Neural progenitor cell (in vitro differentiated cells): ENCODE measurements at regions not wholly inside any gene's neighbourhood (a gene's known extent, or its start where the extent isn't known, plus 50 kb on each side); places are given as distances from the start of the nearest gene placed in this dataset.

Experiments
- DNase-seq: peaks from one replicate; pipeline ENCODE4 v3.0.0-alpha.2; 2016; ENCODE audit warnings: low spot score
- H2AFZ ChIP-seq: fragments of 200-600 bp; sonication (generic); replicated peaks from 2 replicates; pipeline ENCODE4 v1.6.1; 2016; ENCODE audit warnings: antibody characterized with exemption
- H3F3A ChIP-seq: fragments of 200-600 bp; sonication (generic); 2 replicates; pipeline ENCODE4 v1.6.1; 2016; ENCODE audit warnings: antibody characterized with exemption, low read depth
- H3K27ac ChIP-seq: fragments of 200-600 bp; sonication (generic); 2 replicates; pipeline ENCODE4 v1.5.1; 2016; ENCODE audit warnings: mild to moderate bottlenecking
- H3K27me3 ChIP-seq: fragments of 200-600 bp; sonication (generic); 2 replicates; pipeline ENCODE4 v1.6.1; 2016; ENCODE audit warnings: mild to moderate bottlenecking, moderate library complexity
- H3K36me3 ChIP-seq: fragments of 200-600 bp; sonication (generic); 2 replicates; pipeline ENCODE4 v1.5.1; 2016
- H3K4me1 ChIP-seq: fragments of 200-600 bp; sonication (generic); 2 replicates; pipeline ENCODE4 v1.6.1; 2016; ENCODE audit warnings: mixed run types
- H3K4me2 ChIP-seq: fragments of 200-600 bp; sonication (generic); 2 replicates; pipeline ENCODE4 v1.6.1; 2016
- H3K4me3 ChIP-seq: fragments of 200-600 bp; sonication (generic); 2 replicates; pipeline ENCODE4 v1.5.1; 2016
- H3K79me2 ChIP-seq: fragments of 200-600 bp; sonication (generic); 2 replicates; pipeline ENCODE4 v1.6.1; 2016; ENCODE audit warnings: low read depth
- H3K9ac ChIP-seq: fragments of 200-600 bp; sonication (generic); 2 replicates; pipeline ENCODE4 v1.6.1; 2016
- H3K9me3 ChIP-seq: fragments of 200-600 bp; sonication (generic); 2 replicates; pipeline ENCODE4 v1.5.1; 2016; ENCODE audit warnings: low read depth
- H4K20me1 ChIP-seq: fragments of 200-600 bp; sonication (generic); 2 replicates; pipeline ENCODE4 v1.6.1; 2016; ENCODE audit warnings: low read depth
- H3K27ac Mint-ChIP-seq: 3 replicates; pipeline ENCODE4 v1.8.0; 2021; ENCODE audit warnings: mixed read lengths
- H3K27me3 Mint-ChIP-seq: 2 replicates; pipeline ENCODE4 v1.8.0; 2022; ENCODE audit warnings: low read depth, mild to moderate bottlenecking, inconsistent platforms, moderate library complexity, mixed read lengths; ENCODE audit not compliant: insufficient read depth
- H3K36me3 Mint-ChIP-seq: 3 replicates; pipeline ENCODE4 v1.8.0; 2021; ENCODE audit warnings: mixed read lengths
- H3K4me1 Mint-ChIP-seq: 3 replicates; pipeline ENCODE4 v1.8.0; 2021; ENCODE audit warnings: mixed read lengths
- H3K4me3 Mint-ChIP-seq: 3 replicates; pipeline ENCODE4 v1.8.0; 2021; ENCODE audit warnings: mild to moderate bottlenecking, moderate library complexity, mixed read lengths
- H3K9me3 Mint-ChIP-seq: 3 replicates; pipeline ENCODE4 v1.8.0; 2020; ENCODE audit warnings: mixed read lengths
- CTCF ChIP-seq: fragments of 200-600 bp; sonication (generic); IDR thresholded peaks from 2 replicates; pipeline ENCODE4 v1.5.1; 2017; ENCODE audit warnings: antibody characterized with exemption, mild to moderate bottlenecking
- EZH2 ChIP-seq: fragments of 200-600 bp; sonication (generic); IDR thresholded peaks from 2 replicates; pipeline ENCODE4 v1.6.1; 2017; ENCODE audit warnings: antibody characterized with exemption, mild to moderate bottlenecking, moderate library complexity
- EZH2phosphoT487 ChIP-seq: fragments of 200-600 bp; sonication (generic); IDR thresholded peaks from 2 replicates; pipeline ENCODE4 v1.6.1; 2017; ENCODE audit warnings: antibody characterized with exemption

- Histone ChIP-seq H2AFZ (no peak overlapping the region), H3K4me2 (no peak overlapping the region), H3K79me2 (no peaks in the 10 kb centered on the region), H3K27ac (no peak overlapping the region), H3K4me1 (peaks cover 5% of the 10 kb centered on the region), H3K9ac (no peak overlapping the region), H3K36me3 (no peaks in the 10 kb centered on the region), H3F3A (peaks cover 5% of the 10 kb centered on the region), H3K9me3 (no peaks in the 10 kb centered on the region), H3K4me3 (no peak overlapping the region), H3K27me3 (no peaks in the 10 kb centered on the region), H4K20me1 (no peaks in the 10 kb centered on the region)
- no peak overlapping the region for H3K4me3 Mint-ChIP-seq
- peaks cover 2% of the 10 kb centered on the region for H3K9me3 Mint-ChIP-seq
- H3K27me3 Mint-ChIP-seq: no peaks in the 10 kb centered on the region
- DNase-seq: no peak
- H3K4me1 Mint-ChIP-seq: no peaks in the 10 kb centered on the region
- no peaks in the 10 kb centered on the region for H3K36me3 Mint-ChIP-seq
- H3K27ac Mint-ChIP-seq: no peak overlapping the region
- no peak for TF ChIP-seq CTCF
- no peak for TF ChIP-seq EZH2phosphoT487
- no peak for TF ChIP-seq EZH2
Observed at GRCh38 chr10:59124187-59124586, 52.3 kb upstream of the PHYHIPL start.

DNA sequence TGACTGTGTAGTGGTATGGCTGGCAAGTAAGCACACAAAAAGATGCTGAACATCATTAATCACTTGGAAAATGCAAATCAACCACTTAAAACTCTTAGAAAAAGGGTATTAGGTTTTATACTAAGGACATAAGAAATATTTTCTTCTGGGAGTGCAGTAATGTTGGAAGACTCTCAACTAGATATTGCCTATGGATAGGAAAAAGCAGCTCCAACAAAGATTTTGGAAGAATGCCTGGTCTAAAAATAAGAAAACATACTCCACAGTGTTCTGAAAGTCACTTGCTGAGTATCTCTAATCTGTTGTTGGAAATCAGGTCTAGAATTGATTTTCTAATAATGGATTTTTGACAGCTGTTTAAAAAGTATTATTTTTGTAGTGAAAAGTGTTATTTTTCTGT lies 50.8 kb upstream of the PHYHIPL start:
- H3K9me3 ChIP-seq: no peaks in the 10 kb centered on the region
- Mint-ChIP-seq H3K9me3 (no peaks in the 10 kb centered on the region), H3K36me3 (no peaks in the 10 kb centered on the region), H3K27me3 (no peaks in the 10 kb centered on the region), H3K4me3 (no peak overlapping the region), H3K4me1 (no peaks in the 10 kb centered on the region), H3K27ac (no peak overlapping the region)
- no peak for DNase-seq
- H3K36me3 ChIP-seq: no peaks in the 10 kb centered on the region
- H4K20me1 ChIP-seq: no peaks in the 10 kb centered on the region
- H3K9ac ChIP-seq: no peak overlapping the region
- no peaks in the 10 kb centered on the region for H3K27me3 ChIP-seq
- H3K4me3 ChIP-seq: no peak overlapping the region
- no peak overlapping the region for H2AFZ ChIP-seq
- no peak overlapping the region for H3K4me2 ChIP-seq
- H3K27ac ChIP-seq: no peak overlapping the region
- H3K79me2 ChIP-seq: no peaks in the 10 kb centered on the region
- peaks cover 5% of the 10 kb centered on the region for H3K4me1 ChIP-seq
- H3F3A ChIP-seq: peaks cover 5% of the 10 kb centered on the region
- TF ChIP-seq EZH2phosphoT487 (no peak), EZH2 (no peak), CTCF (no peak)

DNA sequence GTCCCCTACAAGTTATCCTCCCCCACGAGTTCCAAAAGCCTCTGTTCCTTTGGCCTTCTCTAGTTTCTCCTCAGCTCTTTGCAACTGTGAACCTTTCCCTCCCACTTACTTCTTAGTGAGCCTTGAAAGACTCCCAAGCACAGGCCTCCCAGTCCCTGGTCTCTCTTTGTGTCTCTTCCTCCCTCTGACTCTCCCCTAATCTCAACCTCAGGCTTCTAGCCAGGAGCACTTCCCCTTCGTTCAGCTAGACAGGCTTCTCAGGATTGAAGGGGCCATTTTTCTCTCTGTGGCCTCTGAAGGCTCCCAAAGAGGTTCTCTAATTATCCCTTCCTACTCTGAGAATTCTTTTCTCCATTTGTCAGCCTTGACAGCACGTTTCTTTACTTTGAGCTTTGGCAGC lies 50.2 kb upstream of the PHYHIPL start:
- Histone ChIP-seq H4K20me1 (no peaks in the 10 kb centered on the region), H3K4me3 (no peak overlapping the region), H3K79me2 (no peaks in the 10 kb centered on the region), H2AFZ (peak overlapping the region; percentile 99), H3K36me3 (no peaks in the 10 kb centered on the region), H3K27me3 (no peaks in the 10 kb centered on the region), H3F3A (peaks cover 5% of the 10 kb centered on the region), H3K27ac (peak overlapping the region; percentile 41), H3K9ac (no peak overlapping the region), H3K4me1 (peaks cover 5% of the 10 kb centered on the region), H3K9me3 (no peaks in the 10 kb centered on the region), H3K4me2 (no peak overlapping the region)
- H3K9me3 Mint-ChIP-seq: no peaks in the 10 kb centered on the region
- peak; percentile 16 for DNase-seq
- TF ChIP-seq CTCF (no peak), EZH2 (no peak), EZH2phosphoT487 (no peak)
- no peak overlapping the region for H3K27ac Mint-ChIP-seq
- H3K36me3 Mint-ChIP-seq: no peaks in the 10 kb centered on the region
- H3K27me3 Mint-ChIP-seq: no peaks in the 10 kb centered on the region
- no peaks in the 10 kb centered on the region for H3K4me1 Mint-ChIP-seq
- no peak overlapping the region for H3K4me3 Mint-ChIP-seq
